SIG-M5 treated with dmso at 0.1 percent for 504 hours (cell line): ENCODE measurements at regions not wholly inside any gene's neighbourhood (a gene's known extent, or its start where the extent isn't known, plus 50 kb on each side); places are given as distances from the start of the nearest gene placed in this dataset.
"Not testable (repeated sequence)": the region's sequence is repeated elsewhere in the genome, so short reads cannot be mapped to it uniquely, and the experiment has no call there.

Experiments
- DNase-seq: peaks from one replicate; lab custom pipeline; 2025; ENCODE audit not compliant: unreplicated experiment; lab: John Stamatoyannopoulos, UW

DNA sequence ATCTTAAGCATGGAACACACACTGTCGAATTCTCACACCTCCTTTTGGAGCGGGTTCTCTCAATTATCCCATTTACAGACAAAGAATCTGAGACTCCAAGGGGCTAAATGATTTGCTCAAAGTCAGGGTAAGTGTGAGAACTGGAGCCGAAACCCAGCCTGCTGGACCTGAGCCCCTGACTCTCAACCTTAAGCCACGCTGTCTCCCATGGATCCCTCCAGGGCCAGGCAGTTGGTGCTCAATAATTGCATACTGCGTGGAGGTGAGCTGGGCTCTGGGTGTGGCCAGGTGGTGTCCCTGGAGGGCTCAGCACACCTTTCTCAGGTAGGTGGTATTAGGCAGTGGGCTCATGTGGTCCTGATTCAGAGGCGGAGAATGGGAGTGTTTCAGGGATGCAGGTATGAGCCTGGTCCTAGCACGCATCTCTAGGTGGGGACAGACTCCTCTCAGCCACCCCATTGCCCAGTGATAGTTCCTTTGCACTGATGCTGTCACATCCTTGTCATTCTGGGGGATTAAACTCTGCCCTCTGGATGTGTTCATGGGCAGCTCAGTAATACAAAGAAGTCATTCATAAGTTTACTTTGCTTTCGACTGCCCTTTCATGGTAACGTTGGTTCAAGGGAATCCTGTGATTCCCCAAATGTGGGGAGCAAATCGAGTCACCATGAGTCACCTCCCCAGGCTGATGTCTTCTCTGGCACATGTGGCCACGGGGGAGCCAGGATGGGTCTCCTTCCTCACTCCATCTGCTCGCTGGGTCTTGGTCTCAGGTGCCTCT, 399.5 kb upstream of the TNRC6C start:
- DNase-seq = no peak

- no peak for DNase-seq
These were observed 398.1 kb upstream of the TNRC6C start for GRCh38 chr17:77560381-77560780.

DNA sequence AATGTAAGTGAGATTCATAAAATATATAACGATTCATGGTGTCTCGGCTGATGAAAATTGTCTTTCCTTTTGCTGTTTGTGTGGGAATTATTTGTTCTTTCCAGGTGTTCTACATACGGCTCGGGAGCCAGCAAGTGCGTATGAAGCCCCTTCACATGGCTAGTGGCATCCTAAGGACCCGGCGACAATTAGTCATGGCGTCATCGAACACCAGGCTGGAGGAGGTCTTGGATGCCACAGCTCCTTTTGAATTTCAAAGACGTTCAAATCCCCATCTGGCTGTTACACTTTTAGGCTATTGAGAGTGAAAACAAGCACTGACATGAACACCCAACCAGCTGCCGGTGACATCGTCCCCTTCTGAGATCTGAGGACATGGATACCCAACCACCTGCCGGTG, 397.7 kb upstream of the TNRC6C start:
- no peak for DNase-seq

GRCh38 chr17:77562361-77562760, 396.1 kb upstream of the TNRC6C start:
- not testable (repeated sequence) for DNase-seq

- DNase-seq = no peak
These were observed 394.9 kb upstream of the TNRC6C start for GRCh38 chr17:77563439-77564102.

DNA sequence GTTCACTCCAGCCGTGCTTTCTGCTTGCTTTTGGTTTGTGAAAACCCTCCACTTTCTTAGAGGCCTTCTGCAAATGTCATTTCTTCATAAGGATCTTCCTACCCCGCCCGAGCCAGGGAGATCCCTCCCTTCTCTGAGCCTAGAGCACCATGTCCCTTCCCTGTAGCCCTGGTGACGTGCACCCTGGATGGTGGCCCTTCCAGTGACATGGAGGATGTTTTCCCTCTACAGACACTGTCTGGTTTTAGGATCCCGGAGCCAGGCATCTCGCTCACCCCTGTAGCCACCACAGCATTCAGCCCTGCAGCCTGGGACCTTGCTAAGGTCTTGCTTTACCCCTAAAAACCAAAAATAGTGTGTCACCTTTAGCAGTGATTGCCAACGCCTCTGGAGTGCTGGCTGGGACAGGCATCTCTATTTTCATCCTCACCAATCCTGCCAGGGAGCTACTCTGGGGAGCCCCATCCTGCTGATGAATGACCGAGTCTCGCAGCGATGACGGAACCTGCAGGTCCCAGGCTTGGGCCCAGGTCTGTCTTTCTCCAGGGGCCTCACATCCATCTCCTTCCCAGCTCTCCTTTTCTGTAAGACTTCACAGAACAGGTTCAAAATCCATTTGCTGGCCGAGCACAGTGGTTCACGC, 394.1 kb upstream of the TNRC6C start:
- DNase-seq = no peak

- no peak for DNase-seq
These were observed 393.3 kb upstream of the TNRC6C start for GRCh38 chr17:77565166-77565565.

- DNase-seq = no peak
These were observed 392.4 kb upstream of the TNRC6C start for GRCh38 chr17:77566151-77566550.

DNA sequence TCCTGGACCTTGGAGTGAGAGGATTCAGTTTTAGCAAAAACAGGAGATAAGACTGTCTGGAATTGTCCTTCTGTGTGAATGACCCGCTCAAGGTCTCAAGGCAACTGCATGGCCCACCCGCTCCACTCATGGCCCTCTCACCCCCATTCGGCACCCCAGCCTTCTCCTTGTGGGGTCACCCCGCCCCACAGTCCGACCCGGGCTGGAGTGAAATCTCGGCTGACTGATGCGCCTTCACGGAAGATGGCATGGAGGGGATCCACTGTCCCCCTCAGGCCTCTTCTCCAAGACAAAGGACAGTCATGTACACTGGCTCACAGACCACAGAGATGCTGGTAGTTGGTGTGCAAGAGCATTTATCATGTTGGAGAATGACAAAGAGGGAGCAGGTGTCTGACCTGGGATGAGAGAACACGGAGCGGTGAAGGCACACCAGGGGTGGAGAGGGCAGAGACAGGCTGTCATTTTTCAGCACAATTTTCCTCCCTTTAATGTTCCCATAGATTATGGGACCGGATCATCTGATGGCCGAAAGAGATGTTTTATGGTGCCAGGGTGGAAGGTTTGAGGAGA, 391.9 kb upstream of the TNRC6C start:
- no peak for DNase-seq

DNA sequence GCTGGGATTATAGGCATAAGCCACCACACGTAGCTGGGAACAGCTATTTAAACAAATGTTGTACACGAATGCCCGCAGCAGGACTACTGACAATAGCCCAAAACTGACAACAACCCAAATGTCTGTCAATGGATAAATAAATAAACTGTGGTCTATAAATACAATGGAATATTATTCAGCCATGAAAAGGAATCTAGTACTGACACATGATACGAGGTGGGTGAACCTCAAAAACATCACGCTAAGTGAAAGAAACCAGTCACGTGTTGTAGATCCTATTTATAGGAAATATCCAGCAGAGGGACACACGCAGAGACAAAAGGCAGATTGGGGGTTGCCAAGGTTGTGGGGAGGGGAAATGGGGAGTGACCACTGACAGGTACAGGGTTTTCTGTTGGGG, 390.0 kb upstream of the TNRC6C start:
- DNase-seq = no peak

GRCh38 chr17:77569846-77570564, 388.5 kb upstream of the TNRC6C start:
- DNase-seq = no peak

- no peak for DNase-seq
These were observed 388.0 kb upstream of the TNRC6C start for GRCh38 chr17:77570565-77570898.

GRCh38 chr17:77571155-77571981, 387.1 kb upstream of the TNRC6C start:
- DNase-seq = no peak

- DNase-seq = no peak
These were observed 386.4 kb upstream of the TNRC6C start for GRCh38 chr17:77572065-77572601.

- DNase-seq = no peak
These were observed 385.7 kb upstream of the TNRC6C start for GRCh38 chr17:77572851-77573250.

DNA sequence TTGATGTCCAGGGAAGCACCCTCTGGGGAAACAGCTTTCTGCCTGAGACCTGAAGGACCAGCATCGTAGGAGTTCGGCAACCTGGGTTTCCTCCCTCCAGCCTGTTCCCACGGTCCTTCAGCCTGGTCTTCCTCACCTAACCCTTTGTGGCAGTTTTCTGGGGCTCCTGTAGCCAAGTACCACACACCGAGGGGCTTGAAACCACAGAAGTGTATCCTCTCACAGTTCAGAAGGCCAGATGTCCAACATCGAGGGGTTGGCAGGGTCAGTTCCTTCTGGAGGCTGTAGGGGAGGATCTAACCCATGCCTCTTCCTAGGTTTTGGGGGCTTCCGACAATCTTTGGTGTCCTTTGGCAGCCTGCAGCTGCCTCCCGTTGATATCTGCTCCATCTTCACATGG, 381.0 kb upstream of the TNRC6C start:
- DNase-seq = no peak

DNA sequence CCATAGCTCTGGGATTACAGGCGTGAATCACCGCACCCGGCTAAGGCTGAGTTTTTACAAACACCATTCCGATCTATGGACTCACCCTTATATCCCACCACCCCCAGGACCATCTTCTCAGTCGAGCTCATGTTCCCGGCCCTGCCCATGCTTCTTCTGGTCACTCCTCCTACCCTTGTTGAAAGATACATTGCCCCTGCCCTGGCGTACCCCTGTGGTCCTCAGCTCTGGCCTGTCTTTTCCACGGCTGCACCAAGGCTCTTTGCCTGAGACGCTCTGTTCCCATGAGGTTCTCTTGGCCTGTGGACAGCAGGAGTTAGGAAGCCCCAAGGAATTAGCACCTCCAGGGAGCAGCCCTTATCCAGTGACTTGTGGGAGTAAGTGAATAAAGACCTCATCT, 379.4 kb upstream of the TNRC6C start:
- no peak for DNase-seq

GRCh38 chr17:77579682-77580081, 378.8 kb upstream of the TNRC6C start:
- DNase-seq = peak; percentile 72

GRCh38 chr17:77580531-77581270, 377.8 kb upstream of the TNRC6C start:
- no peak for DNase-seq

- DNase-seq = no peak
These were observed 377.0 kb upstream of the TNRC6C start for GRCh38 chr17:77581480-77581879.
